ENCODE measurements at regions not wholly inside any gene's neighbourhood (a gene's known extent, or its start where the extent isn't known, plus 50 kb on each side); places are given as distances from the start of the nearest gene placed in this dataset.
A peak's percentile ranks its signal among the peaks of the same experiment; 100 is the strongest.

DNA sequence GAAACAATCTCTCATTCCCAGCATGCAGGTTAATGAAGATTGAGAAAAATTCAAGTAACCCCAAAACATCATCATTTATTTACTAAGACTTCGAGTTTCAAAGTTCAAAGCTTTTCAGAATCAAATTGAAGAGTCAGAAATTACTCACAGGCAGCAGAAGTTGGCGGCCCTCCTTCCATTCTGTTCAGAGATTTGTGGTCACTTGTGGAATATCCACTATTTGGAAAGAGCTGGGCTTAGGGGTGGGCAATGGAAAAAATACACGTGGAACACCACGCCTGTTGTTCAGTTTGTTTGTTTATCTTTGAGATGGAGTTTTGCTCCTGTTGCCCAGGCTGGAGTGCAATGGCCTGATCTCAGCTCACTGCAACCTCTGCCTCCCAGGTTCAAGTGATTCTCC is 108.6 kb upstream of the NAA20 start:
- peak overlapping the region in 7 of 12 donors; percentile 34 to 80 (median 60) for H3K27ac ChIP-seq
- DNase-seq = no peak
- intact Hi-C loops (cut with DNase I) = loop anchor here in 3 of 10 donors (5.0 to 10.0 kb wide), 4 partner anchors 69 to 89 kb away; no protein-coding TSS in a partner anchor

DNA sequence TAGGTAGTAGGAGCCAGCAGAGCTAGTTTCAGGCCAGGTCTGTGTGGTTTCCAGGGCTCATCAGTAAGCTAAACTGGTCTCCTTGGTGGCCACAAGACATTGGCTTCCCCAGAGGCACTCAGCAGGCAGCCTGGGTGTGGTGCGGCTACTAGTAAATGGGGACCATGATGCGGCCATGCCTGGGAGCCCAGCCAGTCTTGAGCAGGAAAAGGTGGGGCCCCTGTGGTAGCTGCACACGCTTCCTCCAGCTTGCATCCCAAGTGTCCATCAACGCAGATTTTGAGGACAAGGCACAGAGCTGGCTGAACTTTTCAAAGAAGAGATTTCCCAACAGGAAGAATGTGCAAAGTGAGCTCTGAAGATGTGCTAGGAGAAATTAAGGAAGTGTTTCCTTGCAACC is 107.4 kb upstream of the NAA20 start:
- peak overlapping the region; percentile 43 to 80 (median 62) for H3K27ac ChIP-seq
- WGBS, 4 donors = 35 to 48% (median 42%) methylated on average over 4 of the region's 4 CpGs

More for the DNA sequence above, 108.6 kb upstream of the NAA20 start:
- Histone ChIP-seq H3K27me3 (no peaks in the 10 kb centered on the region), H3K36me3 (peaks cover 0 to 9% (median 0%) of the 10 kb centered on the region in 9 donors), H3K9me3 (no peaks in the 10 kb centered on the region), H3K4me3 (no peak overlapping the region), H3K4me1 (peaks cover 0 to 68% (median 48%) of the 10 kb centered on the region in 12 donors)
- no peak for TF ChIP-seq POLR2A (IDR thresholded peaks at IDR 0.05)
- TF ChIP-seq, protein P1, sequence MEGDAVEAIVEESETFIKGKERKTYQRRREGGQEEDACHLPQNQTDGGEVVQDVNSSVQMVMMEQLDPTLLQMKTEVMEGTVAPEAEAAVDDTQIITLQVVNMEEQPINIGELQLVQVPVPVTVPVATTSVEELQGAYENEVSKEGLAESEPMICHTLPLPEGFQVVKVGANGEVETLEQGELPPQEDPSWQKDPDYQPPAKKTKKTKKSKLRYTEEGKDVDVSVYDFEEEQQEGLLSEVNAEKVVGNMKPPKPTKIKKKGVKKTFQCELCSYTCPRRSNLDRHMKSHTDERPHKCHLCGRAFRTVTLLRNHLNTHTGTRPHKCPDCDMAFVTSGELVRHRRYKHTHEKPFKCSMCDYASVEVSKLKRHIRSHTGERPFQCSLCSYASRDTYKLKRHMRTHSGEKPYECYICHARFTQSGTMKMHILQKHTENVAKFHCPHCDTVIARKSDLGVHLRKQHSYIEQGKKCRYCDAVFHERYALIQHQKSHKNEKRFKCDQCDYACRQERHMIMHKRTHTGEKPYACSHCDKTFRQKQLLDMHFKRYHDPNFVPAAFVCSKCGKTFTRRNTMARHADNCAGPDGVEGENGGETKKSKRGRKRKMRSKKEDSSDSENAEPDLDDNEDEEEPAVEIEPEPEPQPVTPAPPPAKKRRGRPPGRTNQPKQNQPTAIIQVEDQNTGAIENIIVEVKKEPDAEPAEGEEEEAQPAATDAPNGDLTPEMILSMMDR (IDR thresholded peaks at IDR 0.05) = no peak
- no peak for ATAC-seq
- 77 to 87% (median 84%) methylated on average over 4 of the region's 4 CpGs for WGBS, 4 donors

DNA sequence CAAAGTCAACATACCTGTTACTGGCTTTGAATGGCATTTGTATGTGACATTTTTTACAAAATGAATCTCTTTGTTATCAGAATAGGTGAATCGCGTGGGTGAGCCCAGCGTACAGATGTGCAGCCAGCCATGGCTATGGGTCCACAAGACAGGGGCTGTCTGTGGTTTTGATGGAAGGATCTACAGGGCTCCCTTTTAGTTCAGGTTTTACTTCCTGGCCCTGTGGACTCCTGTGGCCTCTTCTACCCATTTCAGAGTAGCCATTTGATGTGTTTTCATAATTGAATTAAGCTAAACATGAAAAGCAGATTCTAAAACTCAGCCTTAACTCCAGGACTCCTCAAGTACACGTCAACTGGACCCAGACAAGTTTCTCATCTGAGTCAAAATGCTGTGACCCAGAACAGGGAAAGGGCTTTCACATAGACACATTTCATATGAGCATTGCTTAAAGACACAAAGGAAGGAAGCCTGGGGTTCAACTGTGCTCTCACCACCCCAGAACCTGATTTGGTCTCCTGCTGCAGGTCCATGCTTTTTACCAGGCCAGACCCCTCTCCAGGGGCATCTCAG is 105.3 kb upstream of the NAA20 start:
- TF ChIP-seq POLR2A (IDR thresholded peaks at IDR 0.05) = no peak
- TF ChIP-seq, protein P1 (IDR thresholded peaks at IDR 0.05) = no peak
- Histone ChIP-seq H3K27me3 (no peaks in the 10 kb centered on the region), H3K4me1 (peaks cover 3 to 91% (median 59%) of the 10 kb centered on the region in 12 donors), H3K4me3 (no peak overlapping the region), H3K9me3 (no peaks in the 10 kb centered on the region), H3K27ac (peak overlapping the region in 1 of 12 donors; percentile 24), H3K36me3 (peaks cover 0 to 6% (median 0%) of the 10 kb centered on the region in 9 donors)
- DNase-seq (no peak), ATAC-seq (no peak)
- 74 to 96% (median 76%) methylated on average over 4 of the region's 4 CpGs for WGBS, 4 donors
- intact Hi-C loops (cut with DNase I) = no loop called here

More for the DNA sequence above, 107.4 kb upstream of the NAA20 start:
- H3K9me3 ChIP-seq = no peaks in the 10 kb centered on the region
- intact Hi-C loops (cut with DNase I) = loop anchor here in 3 of 10 donors (5.0 to 10.0 kb wide), 4 partner anchors 68 to 88 kb away; no protein-coding TSS in a partner anchor
- H3K4me3 ChIP-seq = no peak overlapping the region
- no peak for TF ChIP-seq POLR2A (IDR thresholded peaks at IDR 0.05)
- TF ChIP-seq, protein P1 (IDR thresholded peaks at IDR 0.05) = no peak
- no peaks in the 10 kb centered on the region for H3K27me3 ChIP-seq
- H3K4me1 ChIP-seq = peaks cover 3 to 75% (median 53%) of the 10 kb centered on the region in 12 donors
- ATAC-seq (peak; percentile 66 to 95 (median 88)), DNase-seq (peak; percentile 79 to 90 (median 86))
- H3K36me3 ChIP-seq = peaks cover 0 to 9% (median 0%) of the 10 kb centered on the region in 9 donors

DNA sequence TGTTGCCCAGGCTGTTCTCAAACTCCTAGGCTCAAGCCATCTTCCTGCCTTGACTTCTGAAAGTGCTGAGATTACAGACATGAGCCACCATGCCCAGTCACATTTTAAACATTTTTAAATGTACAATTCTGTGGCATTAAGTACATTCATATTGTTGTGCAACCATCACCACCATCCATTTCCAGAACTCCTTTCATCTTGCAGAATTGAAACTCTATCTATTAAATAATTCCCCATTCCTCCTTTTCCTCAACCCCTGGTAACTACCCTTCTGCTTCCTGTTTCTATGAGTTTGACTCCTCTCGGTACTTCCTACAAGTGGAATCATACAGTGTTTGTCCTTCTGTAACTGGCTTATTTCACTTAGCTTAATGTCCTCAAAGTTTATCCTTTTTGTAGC is 103.8 kb upstream of the NAA20 start:
- intact Hi-C loops (cut with DNase I) = no loop called here
- no peak for TF ChIP-seq POLR2A (IDR thresholded peaks at IDR 0.05)
- TF ChIP-seq, protein P1 (IDR thresholded peaks at IDR 0.05) = no peak
- DNase-seq (no peak), ATAC-seq (no peak)
- peaks cover 3 to 93% (median 65%) of the 10 kb centered on the region in 12 donors for H3K4me1 ChIP-seq
- H3K27me3 ChIP-seq = no peaks in the 10 kb centered on the region
- H3K9me3 ChIP-seq = no peaks in the 10 kb centered on the region
- peaks cover 0 to 6% (median 0%) of the 10 kb centered on the region in 9 donors for H3K36me3 ChIP-seq
- peak overlapping the region in 1 of 12 donors; percentile 89 for H3K27ac ChIP-seq
- no peak overlapping the region for H3K4me3 ChIP-seq
- WGBS, 4 donors = 64 to 87% (median 76%) methylated on average over 1 of the region's 1 CpG

All from heart left ventricle (tissue), 16 donors.